HG03460 (cell line): ENCODE measurements at regions not wholly inside any gene's neighbourhood (a gene's known extent, or its start where the extent isn't known, plus 50 kb on each side); places are given as distances from the start of the nearest gene placed in this dataset.
A peak's percentile ranks its signal among the peaks of the same experiment; 100 is the strongest.
"Not testable (repeated sequence)": the region's sequence is repeated elsewhere in the genome, so short reads cannot be mapped to it uniquely, and the experiment has no call there.

Experiments
- ATAC-seq: cut with Tn5 transposase; IDR thresholded peaks from one replicate; pipeline ENCODE4 v1.9.1; 2021; ENCODE audit not compliant: unreplicated experiment

DNA sequence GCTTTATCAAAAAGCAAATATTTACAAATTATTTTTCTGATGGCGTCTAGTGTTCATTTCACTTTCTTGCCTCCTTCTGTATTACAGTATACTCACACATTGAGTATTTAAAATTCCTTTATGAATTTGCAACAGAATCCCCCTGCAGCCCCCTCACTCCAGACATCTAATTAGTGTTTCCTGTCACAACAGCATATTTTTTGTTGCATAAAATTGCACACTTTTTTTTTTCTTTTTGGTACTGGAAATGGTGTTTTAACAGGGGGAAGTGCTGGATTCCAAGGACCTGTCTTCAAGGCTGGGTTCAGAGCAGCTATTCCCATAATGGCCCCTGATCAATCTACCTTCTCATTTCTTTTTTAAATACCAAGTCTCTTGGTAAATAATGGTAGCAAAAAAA lies 184.3 kb upstream of the HMCN1 start:
- no peak for ATAC-seq

GRCh38 chr1:185546029-185546428 lies 188.2 kb upstream of the HMCN1 start:
- ATAC-seq = no peak

GRCh38 chr1:185541871-185542301 lies 192.3 kb upstream of the HMCN1 start:
- no peak for ATAC-seq

DNA sequence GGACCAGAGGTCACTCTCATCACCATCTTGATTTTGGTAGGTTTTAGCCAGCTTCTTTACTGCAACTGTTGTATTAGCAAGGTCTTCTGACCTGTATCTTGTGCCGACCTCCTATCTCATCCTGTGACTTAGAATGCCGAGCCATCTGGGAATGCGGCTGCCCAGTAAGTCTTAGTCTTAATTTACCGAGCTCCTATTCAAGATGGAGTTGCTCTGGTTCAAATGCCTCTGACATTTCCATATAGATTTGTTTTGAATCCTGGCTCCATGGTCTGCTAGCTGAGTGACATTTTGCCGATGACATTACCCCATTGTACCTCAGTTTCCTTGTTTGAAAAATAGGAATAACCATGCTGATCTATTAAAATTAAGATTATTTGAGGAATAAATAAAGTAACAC lies 193.9 kb upstream of the HMCN1 start:
- no peak for ATAC-seq

DNA sequence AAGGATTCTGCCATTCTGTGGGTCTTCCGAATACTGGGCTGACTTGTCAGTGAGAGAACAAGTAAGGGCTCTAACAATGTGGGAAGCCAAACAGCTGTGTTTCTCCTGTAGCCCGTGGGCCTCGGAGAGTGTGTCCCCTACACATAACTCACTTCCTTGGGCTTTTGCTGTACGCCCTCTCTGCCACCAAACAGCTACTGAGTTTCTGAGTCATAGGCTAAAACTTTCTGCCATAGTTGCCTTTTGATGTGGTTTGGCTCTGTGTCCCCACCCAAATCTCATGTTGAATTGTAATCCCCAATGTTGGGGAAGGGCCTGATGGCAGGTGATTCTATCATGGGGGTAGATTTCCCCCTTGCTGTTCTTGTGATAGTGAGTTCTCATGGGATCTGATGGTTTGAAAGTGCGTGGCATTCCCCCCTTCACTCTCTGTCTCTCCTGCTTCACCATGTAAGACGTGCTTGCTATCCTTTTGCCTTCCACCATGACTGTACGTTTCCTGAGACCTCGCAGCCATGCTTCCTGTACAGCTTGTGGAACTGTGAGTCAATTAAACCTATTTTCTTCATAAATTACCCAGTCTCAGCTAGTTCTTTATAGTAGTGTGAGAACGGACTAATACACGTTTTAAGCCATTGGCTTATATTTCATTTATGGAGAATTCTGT lies 194.8 kb upstream of the HMCN1 start:
- no peak for ATAC-seq

DNA sequence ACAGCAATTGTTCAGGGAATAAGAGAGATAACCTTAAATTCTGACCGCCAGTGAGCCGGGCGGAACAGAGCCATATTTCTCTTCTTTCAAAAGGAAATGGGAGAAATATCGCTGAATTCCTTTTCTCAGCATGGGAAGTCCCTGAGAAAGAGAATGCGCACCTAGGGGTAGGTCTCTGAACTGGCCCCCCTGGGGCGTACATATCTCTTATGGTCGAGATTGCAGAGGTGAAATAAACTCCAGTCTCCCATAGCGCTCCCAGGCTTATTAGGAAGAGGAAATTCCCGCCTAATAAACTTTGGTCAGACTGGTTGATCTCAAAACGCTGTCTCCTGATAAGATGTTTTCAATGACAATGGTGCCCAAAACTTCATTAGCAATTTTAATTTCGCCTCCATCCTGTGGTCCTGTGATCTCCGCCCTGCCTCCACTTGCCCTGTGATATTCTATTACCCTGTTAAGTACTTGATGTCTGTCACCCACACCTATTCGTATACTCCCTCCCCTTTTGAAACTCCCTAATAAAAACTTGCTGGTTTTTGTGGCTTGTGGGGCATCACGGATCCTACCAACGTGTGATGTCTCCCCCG lies 195.8 kb upstream of the HMCN1 start:
- not testable (repeated sequence) for ATAC-seq

GRCh38 chr1:185537596-185537995 lies 196.6 kb upstream of the HMCN1 start:
- no peak for ATAC-seq

DNA sequence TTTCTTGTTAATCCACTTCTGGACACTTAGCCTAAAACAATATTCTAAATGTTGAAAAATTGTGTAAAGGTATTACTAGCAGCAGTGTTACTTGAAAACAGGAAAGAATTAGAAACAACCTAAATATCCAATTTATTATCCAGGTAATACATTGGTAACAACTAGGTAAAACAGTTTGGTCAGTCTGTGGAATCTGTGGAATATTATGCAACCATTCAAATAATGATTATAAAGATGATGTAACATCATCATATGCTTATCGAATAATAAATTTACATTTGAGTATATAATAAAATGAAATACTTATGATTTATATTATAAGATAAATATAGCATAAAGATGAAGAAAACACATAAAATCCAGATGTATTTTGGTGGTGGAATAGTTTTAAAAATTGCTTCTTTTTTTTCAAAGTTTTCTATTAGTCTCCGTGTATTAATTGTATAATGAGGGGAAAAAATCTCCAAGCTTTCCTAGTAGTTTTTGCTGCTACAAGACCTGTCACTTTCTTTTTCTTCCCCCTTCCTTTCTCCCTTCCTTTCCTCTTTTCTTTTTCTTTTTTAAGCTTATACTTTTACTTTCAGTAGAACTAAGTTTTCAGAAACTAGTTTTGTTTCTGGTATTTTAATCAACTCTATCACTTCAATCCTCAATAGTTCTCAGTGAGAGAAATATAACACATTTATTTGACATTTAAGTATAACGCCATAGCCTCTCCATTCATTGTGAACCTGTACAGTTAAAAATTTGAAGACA lies 197.8 kb upstream of the HMCN1 start:
- ATAC-seq = no peak

GRCh38 chr1:185535621-185536020 lies 198.6 kb upstream of the HMCN1 start:
- ATAC-seq = no peak

DNA sequence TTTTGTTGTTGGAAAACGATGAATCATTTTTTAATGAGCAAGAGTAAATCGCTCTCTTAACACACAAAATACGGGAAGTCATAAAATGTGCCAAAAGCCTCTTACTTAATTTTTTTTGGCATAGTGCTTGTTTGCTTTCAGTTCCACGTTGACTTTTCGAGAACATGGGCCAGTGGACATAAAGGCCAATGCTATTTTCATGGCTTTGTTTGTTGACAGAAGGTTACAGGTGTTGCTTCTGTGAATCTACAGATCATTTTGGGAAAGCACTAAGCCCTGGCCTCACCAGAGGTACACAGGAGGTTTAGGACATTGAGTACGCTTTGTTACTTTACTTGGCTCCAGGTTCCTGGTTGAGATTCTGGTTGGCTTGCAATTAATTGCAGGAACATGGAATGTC lies 199.4 kb upstream of the HMCN1 start:
- ATAC-seq = no peak

GRCh38 chr1:185533596-185533995 lies 200.6 kb upstream of the HMCN1 start:
- no peak for ATAC-seq

- no peak for ATAC-seq
Observed at GRCh38 chr1:185532856-185533255, 201.3 kb upstream of the HMCN1 start.

GRCh38 chr1:185531838-185532237 lies 202.4 kb upstream of the HMCN1 start:
- no peak for ATAC-seq

GRCh38 chr1:185530215-185530614 lies 204.0 kb upstream of the HMCN1 start:
- ATAC-seq = no peak

DNA sequence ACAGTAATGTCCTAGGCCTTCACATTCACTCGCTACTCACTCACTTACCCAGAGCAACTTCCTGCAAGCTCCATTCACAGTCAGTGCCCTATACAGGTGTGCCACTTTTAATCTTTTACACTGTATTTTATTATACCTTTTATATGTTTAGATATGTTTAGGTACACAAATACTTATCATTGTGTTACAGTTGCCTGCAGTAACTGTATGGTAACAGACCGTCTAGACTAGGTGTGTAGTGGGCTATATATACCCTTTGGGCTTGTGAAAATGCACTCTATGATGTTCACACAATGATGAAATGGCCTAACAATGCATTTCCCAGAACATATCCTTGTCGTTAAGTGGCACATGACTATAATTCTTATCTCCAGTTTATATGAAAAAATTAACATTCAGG lies 204.5 kb upstream of the HMCN1 start:
- ATAC-seq = no peak

GRCh38 chr1:185528084-185528676 lies 206.0 kb upstream of the HMCN1 start:
- no peak for ATAC-seq

GRCh38 chr1:185526344-185527307 lies 207.6 kb upstream of the HMCN1 start:
- ATAC-seq = peak; percentile 99

DNA sequence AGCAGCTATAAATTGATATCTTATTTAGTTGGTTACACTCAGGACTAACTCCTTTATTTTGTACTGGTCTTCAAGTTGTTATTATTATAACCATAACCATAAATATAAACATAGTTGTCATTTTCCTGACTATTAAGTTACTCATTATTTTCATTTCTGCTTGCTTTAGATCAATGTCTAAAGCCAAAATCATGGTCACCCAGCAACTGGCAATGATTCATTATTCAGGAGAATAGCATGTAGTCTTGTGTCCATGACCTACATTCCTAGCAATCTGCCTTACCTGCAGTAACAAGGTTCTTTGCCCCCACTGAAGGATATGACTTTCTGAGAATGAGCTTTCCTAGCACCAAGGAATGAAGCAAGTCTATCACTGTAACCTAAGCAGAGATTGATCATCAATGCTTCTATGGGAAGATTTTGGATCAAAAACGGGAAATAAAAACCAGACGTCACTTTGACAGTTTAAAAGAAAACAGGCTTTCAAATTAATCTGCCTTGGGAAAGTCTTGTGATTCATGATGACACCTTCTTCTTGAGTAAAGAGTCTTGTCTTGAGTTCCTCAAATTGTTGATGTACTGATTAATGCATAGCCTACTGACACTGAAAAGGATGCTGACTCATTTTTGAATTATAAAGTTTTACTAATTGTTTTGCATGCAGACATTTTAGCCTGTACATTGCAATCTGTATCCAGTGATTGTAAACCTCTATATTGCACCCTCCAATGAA lies 203.3 kb upstream of the IVNS1ABP start:
- peak; percentile 90 for ATAC-seq

GRCh38 chr1:185517808-185518419 lies 200.9 kb upstream of the IVNS1ABP start:
- ATAC-seq = no peak

GRCh38 chr1:185517301-185517700 lies 200.3 kb upstream of the IVNS1ABP start:
- ATAC-seq = not testable (repeated sequence)
